HCT116 (cell line): ENCODE measurements at regions not wholly inside any gene's neighbourhood (a gene's known extent, or its start where the extent isn't known, plus 50 kb on each side); places are given as distances from the start of the nearest gene placed in this dataset.

Source experiments
- ATAC-seq: fragments of 200-7000 bp; cut with Tn5 transposase; 2 replicates; pipeline ENCODE4 v1.9.1; 2020; ENCODE audit warnings: mild to moderate bottlenecking, moderate library complexity
- BruUV-seq: library from RNA; stranded (reverse); fragments of 400-500 nt; replicated peaks from 2 replicates; lab custom pipeline; 2021; lab: Mats Ljungman, UMichigan
- CTCF ChIA-PET: fragments of 300-600 bp; sonication (Branson Sonifier 250); formaldehyde crosslinking; loops from one replicate; lab custom pipeline; 2021; ENCODE audit warnings: antibody characterized with exemption; lab: Charles Lee
- POLR2A ChIA-PET: fragments of 300-600, 350-600 bp; sonication (Branson Sonifier 250); formaldehyde crosslinking; loops from one replicate; lab custom pipeline; 2021; ENCODE audit warnings: antibody characterized with exemption; lab: Charles Lee
- RAD21 ChIA-PET, 2 experiments: fragments of 300-600 bp; sonication (Branson Sonifier 250); formaldehyde crosslinking; loops; one replicate each; lab custom pipeline; 2023; ENCODE audit warnings: low total read pairs in 2 of 2; ENCODE audit not compliant: uncharacterized antibody in 2 of 2, unreplicated experiment in 2 of 2, low non-redundant PET in 1 of 2; lab: Charles Lee
- DNase-seq: peaks from one replicate; pipeline ENCODE4 v3.0.0-alpha.2; 2010; ENCODE audit warnings: low read depth, low spot score
- H2AFZ ChIP-seq: fragments of 200-600 bp; shearing (Covaris generic), sonication (generic); 2 replicates; pipeline ENCODE4 v1.6.1; 2017; ENCODE audit warnings: low read depth, mixed run types, mixed read lengths, antibody characterized with exemption, low read length; ENCODE audit not compliant: poor library complexity, severe bottlenecking
- H3K27ac ChIP-seq: 2 replicates; pipeline ENCODE4 v1.5.1; 2012; ENCODE audit warnings: low read depth, low read length
- H3K27me3 ChIP-seq: fragments of 200-600 bp; sonication (generic); 2 replicates; pipeline ENCODE4 v1.6.1; 2016; ENCODE audit warnings: mixed run types, low read length, mixed read lengths; ENCODE audit not compliant: insufficient read depth
- H3K36me3 ChIP-seq, 2 experiments: fragments of 200-500 bp in 1 of 2; fragments of 200-600 bp in 1 of 2; sonication (Bioruptor generic) in 1 of 2; sonication (generic) in 1 of 2; 2 replicates each; pipeline versions ENCODE4 v1.5.1 to v1.6.1; 2014 to 2016; ENCODE audit warnings: low read length in 2 of 2, inconsistent platforms in 1 of 2, mixed read lengths in 1 of 2, mixed run types in 1 of 2; ENCODE audit not compliant: insufficient read depth in 2 of 2, control insufficient read depth in 1 of 2
- H3K4me1 ChIP-seq, 2 experiments: fragments of 200-600 bp in 1 of 2; sonication (generic) in 1 of 2; 2 replicates each; pipeline versions ENCODE4 v1.5.1 to v1.6.1; 2012 to 2017; ENCODE audit warnings: low read length in 2 of 2, inconsistent platforms in 1 of 2, mild to moderate bottlenecking in 1 of 2, mixed read lengths in 1 of 2, mixed run types in 1 of 2, moderate library complexity in 1 of 2; ENCODE audit not compliant: insufficient read depth in 2 of 2, control insufficient read depth in 1 of 2
- H3K4me2 ChIP-seq: fragments of 200-600 bp; sonication (generic); 2 replicates; pipeline ENCODE4 v1.6.1; 2017; ENCODE audit warnings: mixed run types, low read length, mixed read lengths
- H3K4me3 ChIP-seq, 2 experiments: fragments of 200-600 bp in 1 of 2; sonication (generic) in 1 of 2; replicated peaks in 1 of 2; 2 replicates each; pipeline ENCODE4 v1.5.1; 2011 to 2016; ENCODE audit warnings: low read length in 2 of 2, control low read depth in 1 of 2, low read depth in 1 of 2, mild to moderate bottlenecking in 1 of 2, mixed read lengths in 1 of 2, mixed run types in 1 of 2
- H3K79me2 ChIP-seq: fragments of 200-600 bp; sonication (generic); 2 replicates; pipeline ENCODE4 v1.6.1; 2017; ENCODE audit warnings: mild to moderate bottlenecking, mixed run types, low read length, moderate library complexity, mixed read lengths; ENCODE audit not compliant: insufficient read depth
- H3K9ac ChIP-seq: fragments of 200-600 bp; sonication (generic); 2 replicates; pipeline ENCODE4 v1.6.1; 2016; ENCODE audit warnings: low read length, mixed read lengths
- H3K9me2 ChIP-seq: fragments of 200-600 bp; sonication (generic), shearing (Covaris generic); 2 replicates; pipeline ENCODE4 v1.6.1; 2017; ENCODE audit warnings: mixed run types, mild to moderate bottlenecking, moderate library complexity; ENCODE audit not compliant: insufficient read depth
- H3K9me3 ChIP-seq, 2 experiments: fragments of 200-500 bp in 1 of 2; fragments of 200-600 bp in 1 of 2; sonication (Bioruptor generic) in 1 of 2; sonication (generic) in 1 of 2; 2 replicates each; pipeline ENCODE4 v1.6.1; 2014 to 2017; ENCODE audit warnings: low read length in 2 of 2, mixed read lengths in 2 of 2, inconsistent platforms in 1 of 2, low read depth in 1 of 2, mild to moderate bottlenecking in 1 of 2, mixed run types in 1 of 2, moderate library complexity in 1 of 2; ENCODE audit not compliant: control insufficient read depth in 1 of 2, insufficient read depth in 1 of 2
- H4K20me1 ChIP-seq: fragments of 200-600 bp; sonication (generic), shearing (Covaris generic); 2 replicates; pipeline ENCODE4 v1.6.1; 2017; ENCODE audit warnings: mixed run types, mild to moderate bottlenecking, moderate library complexity; ENCODE audit not compliant: insufficient read depth
- ATF3 ChIP-seq: IDR thresholded peaks from 2 replicates; pipeline ENCODE4 v1.6.1; 2012
- CEBPB ChIP-seq: IDR thresholded peaks from 2 replicates; pipeline ENCODE4 v1.6.1; 2012; ENCODE audit warnings: low read depth
- CTCF ChIP-seq, 3 experiments: fragments of 200-600 bp in 1 of 3; sonication (generic) in 1 of 3; IDR thresholded peaks in 2 of 3; conservative IDR thresholded peaks in 1 of 3; 2 replicates each; pipeline ENCODE4 v1.5.1; 2012 to 2017; ENCODE audit warnings: low read depth in 2 of 3, low read length in 2 of 3, antibody characterized with exemption in 1 of 3, borderline replicate concordance in 1 of 3, control low read depth in 1 of 3, mild to moderate bottlenecking in 1 of 3, mixed read lengths in 1 of 3, mixed run types in 1 of 3, moderate library complexity in 1 of 3; ENCODE audit not compliant: insufficient read depth in 1 of 3
- EGR1 ChIP-seq: IDR thresholded peaks from 2 replicates; pipeline ENCODE4 v1.6.1; 2012; ENCODE audit warnings: low read depth
- ELF1 ChIP-seq: IDR thresholded peaks from 2 replicates; pipeline ENCODE4 v1.6.1; 2012; ENCODE audit warnings: low read depth, borderline replicate concordance
- EZH2 ChIP-seq: fragments of 200-600 bp; sonication (generic); IDR thresholded peaks from 2 replicates; pipeline ENCODE4 v1.6.1; 2017; ENCODE audit warnings: antibody characterized with exemption, mixed run types
- EZH2phosphoT487 ChIP-seq: fragments of 200-600 bp; IDR thresholded peaks from 2 replicates; pipeline ENCODE4 v1.6.1; 2018; ENCODE audit warnings: antibody characterized with exemption, borderline replicate concordance
- FOSL1 ChIP-seq: IDR thresholded peaks from 2 replicates; pipeline ENCODE4 v1.6.1; 2012; ENCODE audit warnings: low read depth
- POLR2A ChIP-seq: IDR thresholded peaks from 2 replicates; pipeline ENCODE4 v1.7.0; 2011; ENCODE audit warnings: borderline replicate concordance; ENCODE audit not compliant: insufficient read depth, insufficient read length; ENCODE audit errors: extremely low read depth
- POLR2AphosphoS5 ChIP-seq: IDR thresholded peaks from 2 replicates; pipeline ENCODE4 v1.6.1; 2011; ENCODE audit warnings: mild to moderate bottlenecking, low read depth, low read length, moderate library complexity
- RAD21 ChIP-seq: IDR thresholded peaks from 2 replicates; pipeline ENCODE4 v1.6.1; 2012; ENCODE audit warnings: low read depth, mild to moderate bottlenecking
- intact Hi-C: fragments of 100-400 bp; cut with micrococcal nuclease; formaldehyde crosslinking; loops from 2 replicates; pipeline ENCODE4 v1.10.0; 2022
- TF ChIP-seq, protein P1 (sequence below): IDR thresholded peaks from 2 replicates; pipeline ENCODE4 v1.6.1; 2011; ENCODE audit warnings: mild to moderate bottlenecking, low read length, moderate library complexity; ENCODE audit not compliant: insufficient replicate concordance; ENCODE audit errors: extremely low read depth
- TF ChIP-seq, protein P2 (sequence below): IDR thresholded peaks from 2 replicates; pipeline ENCODE4 v1.6.1; 2012; ENCODE audit warnings: low read depth

GRCh38 chr5:165228184-165228583 lies 1722.8 kb downstream of the MAT2B start (continued):
- TF ChIP-seq CTCF (IDR thresholded peaks at IDR 0.05 in 2 of 3, conservative IDR thresholded peaks at IDR 0.05 in 1 of 3; ENCODE audit: borderline replicate concordance in 1 of 3, insufficient read depth in 1 of 3, low read depth in 2 of 3, low read length in 2 of 3): no peak
- TF ChIP-seq EGR1: no peak
- TF ChIP-seq ELF1: no peak

- ChIA-PET RAD21 (no interaction called here), POLR2A (no interaction called here), CTCF (no interaction called here)
- H3K9me2 ChIP-seq: no peaks in the 10 kb centered on the region
- intact Hi-C loops: no loop called here
- H4K20me1 ChIP-seq: no peaks in the 10 kb centered on the region
- H3K27me3 ChIP-seq: no peaks in the 10 kb centered on the region
- H3K4me1 ChIP-seq: no peaks in the 10 kb centered on the region
- H2AFZ ChIP-seq: no peak overlapping the region
- H3K4me3 ChIP-seq: no peak overlapping the region
- no peak for TF ChIP-seq CEBPB
- no peak for TF ChIP-seq RAD21
- no peak for TF ChIP-seq FOSL1
- TF ChIP-seq ATF3: no peak
- TF ChIP-seq, protein P1, sequence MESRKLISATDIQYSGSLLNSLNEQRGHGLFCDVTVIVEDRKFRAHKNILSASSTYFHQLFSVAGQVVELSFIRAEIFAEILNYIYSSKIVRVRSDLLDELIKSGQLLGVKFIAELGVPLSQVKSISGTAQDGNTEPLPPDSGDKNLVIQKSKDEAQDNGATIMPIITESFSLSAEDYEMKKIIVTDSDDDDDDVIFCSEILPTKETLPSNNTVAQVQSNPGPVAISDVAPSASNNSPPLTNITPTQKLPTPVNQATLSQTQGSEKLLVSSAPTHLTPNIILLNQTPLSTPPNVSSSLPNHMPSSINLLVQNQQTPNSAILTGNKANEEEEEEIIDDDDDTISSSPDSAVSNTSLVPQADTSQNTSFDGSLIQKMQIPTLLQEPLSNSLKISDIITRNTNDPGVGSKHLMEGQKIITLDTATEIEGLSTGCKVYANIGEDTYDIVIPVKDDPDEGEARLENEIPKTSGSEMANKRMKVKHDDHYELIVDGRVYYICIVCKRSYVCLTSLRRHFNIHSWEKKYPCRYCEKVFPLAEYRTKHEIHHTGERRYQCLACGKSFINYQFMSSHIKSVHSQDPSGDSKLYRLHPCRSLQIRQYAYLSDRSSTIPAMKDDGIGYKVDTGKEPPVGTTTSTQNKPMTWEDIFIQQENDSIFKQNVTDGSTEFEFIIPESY: no peak
- no peak for TF ChIP-seq CTCF (IDR thresholded peaks at IDR 0.05 in 2 of 3, conservative IDR thresholded peaks at IDR 0.05 in 1 of 3; ENCODE audit: borderline replicate concordance in 1 of 3, insufficient read depth in 1 of 3, low read depth in 2 of 3, low read length in 2 of 3)
- no peak for TF ChIP-seq POLR2A
- TF ChIP-seq, protein P2, sequence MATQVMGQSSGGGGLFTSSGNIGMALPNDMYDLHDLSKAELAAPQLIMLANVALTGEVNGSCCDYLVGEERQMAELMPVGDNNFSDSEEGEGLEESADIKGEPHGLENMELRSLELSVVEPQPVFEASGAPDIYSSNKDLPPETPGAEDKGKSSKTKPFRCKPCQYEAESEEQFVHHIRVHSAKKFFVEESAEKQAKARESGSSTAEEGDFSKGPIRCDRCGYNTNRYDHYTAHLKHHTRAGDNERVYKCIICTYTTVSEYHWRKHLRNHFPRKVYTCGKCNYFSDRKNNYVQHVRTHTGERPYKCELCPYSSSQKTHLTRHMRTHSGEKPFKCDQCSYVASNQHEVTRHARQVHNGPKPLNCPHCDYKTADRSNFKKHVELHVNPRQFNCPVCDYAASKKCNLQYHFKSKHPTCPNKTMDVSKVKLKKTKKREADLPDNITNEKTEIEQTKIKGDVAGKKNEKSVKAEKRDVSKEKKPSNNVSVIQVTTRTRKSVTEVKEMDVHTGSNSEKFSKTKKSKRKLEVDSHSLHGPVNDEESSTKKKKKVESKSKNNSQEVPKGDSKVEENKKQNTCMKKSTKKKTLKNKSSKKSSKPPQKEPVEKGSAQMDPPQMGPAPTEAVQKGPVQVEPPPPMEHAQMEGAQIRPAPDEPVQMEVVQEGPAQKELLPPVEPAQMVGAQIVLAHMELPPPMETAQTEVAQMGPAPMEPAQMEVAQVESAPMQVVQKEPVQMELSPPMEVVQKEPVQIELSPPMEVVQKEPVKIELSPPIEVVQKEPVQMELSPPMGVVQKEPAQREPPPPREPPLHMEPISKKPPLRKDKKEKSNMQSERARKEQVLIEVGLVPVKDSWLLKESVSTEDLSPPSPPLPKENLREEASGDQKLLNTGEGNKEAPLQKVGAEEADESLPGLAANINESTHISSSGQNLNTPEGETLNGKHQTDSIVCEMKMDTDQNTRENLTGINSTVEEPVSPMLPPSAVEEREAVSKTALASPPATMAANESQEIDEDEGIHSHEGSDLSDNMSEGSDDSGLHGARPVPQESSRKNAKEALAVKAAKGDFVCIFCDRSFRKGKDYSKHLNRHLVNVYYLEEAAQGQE: no peak
- TF ChIP-seq EZH2: no peak
- TF ChIP-seq POLR2AphosphoS5: no peak
- TF ChIP-seq EZH2phosphoT487: no peak
- no peak for TF ChIP-seq ELF1
- BruUV-seq: no TSS peak
- no peaks in the 10 kb centered on the region for H3K79me2 ChIP-seq
- DNase-seq: no peak
- H3K9ac ChIP-seq: no peak overlapping the region
- no peak overlapping the region for H3K27ac ChIP-seq
- no peaks in the 10 kb centered on the region for H3K36me3 ChIP-seq
- no peak overlapping the region for H3K4me2 ChIP-seq
- ATAC-seq: no peak
- peaks cover 3 to 8% of the 10 kb centered on the region in 2 experiments; a peak in 2 of 4 replicates for H3K9me3 ChIP-seq
Measured at GRCh38 chr5:165231821-165232508, 1726.5 kb downstream of the MAT2B start.
